ENCODE measurements at regions not wholly inside any gene's neighbourhood (a gene's known extent, or its start where the extent isn't known, plus 50 kb on each side); places are given as distances from the start of the nearest gene placed in this dataset.

- TF ChIP-seq EZH2 (IDR thresholded peaks at IDR 0.05; ENCODE audit: borderline replicate concordance, insufficient read depth, low read depth, low read length, poor library complexity, severe bottlenecking) (no peak), CTCF (IDR thresholded peaks at IDR 0.05) (no peak)
Observed at GRCh38 chr21:27827972-27828371, 861.1 kb upstream of the ADAMTS5 start.
